GM19463 (cell line): ENCODE measurements at regions not wholly inside any gene's neighbourhood (a gene's known extent, or its start where the extent isn't known, plus 50 kb on each side); places are given as distances from the start of the nearest gene placed in this dataset.
"Not testable (repeated sequence)": the region's sequence is repeated elsewhere in the genome, so short reads cannot be mapped to it uniquely, and the experiment has no call there.

Experiments used
- ATAC-seq: cut with Tn5 transposase; IDR thresholded peaks from one replicate; pipeline ENCODE4 v1.9.1; 2021; ENCODE audit warnings: mild to moderate bottlenecking, moderate library complexity; ENCODE audit not compliant: unreplicated experiment

DNA sequence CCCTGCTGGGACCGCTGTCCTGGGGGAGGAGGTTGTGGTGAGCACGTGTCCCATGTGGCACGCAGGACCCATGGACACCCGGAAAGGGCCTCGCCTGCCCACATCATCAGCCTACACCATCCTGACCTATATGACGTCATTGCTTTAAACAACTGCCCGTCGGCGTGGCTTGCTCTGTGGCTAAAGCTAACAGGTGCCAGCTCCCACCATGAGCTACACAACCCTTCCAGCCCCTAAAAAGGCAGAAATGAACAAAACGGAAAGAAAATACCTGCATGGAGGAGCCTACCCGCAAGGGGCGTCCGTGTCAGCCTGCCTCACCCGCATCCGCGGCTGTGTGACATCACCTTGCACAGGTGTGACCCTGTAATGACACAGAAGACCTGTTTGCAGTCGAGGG, 481.8 kb downstream of the BRD1 start:
- ATAC-seq = no peak

DNA sequence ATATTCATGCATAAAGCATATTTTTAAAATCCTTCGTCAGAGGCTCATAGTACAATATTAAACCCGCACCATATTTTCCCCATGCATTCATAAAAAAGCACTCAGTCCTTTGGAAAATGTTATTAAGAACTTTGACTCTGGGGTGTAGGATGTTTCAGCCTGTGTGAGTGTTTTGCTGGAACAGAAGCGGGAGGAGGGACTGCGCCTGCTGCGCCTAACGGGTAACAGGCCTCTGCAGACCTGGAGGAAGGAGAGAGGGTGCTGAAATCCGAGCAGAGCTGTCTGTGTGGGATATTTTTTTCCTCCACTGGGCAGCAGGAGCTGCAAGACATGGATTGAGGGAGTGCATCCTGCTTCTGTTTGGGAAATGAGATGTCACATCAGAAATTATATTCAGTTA, 483.0 kb downstream of the BRD1 start:
- ATAC-seq = no peak

DNA sequence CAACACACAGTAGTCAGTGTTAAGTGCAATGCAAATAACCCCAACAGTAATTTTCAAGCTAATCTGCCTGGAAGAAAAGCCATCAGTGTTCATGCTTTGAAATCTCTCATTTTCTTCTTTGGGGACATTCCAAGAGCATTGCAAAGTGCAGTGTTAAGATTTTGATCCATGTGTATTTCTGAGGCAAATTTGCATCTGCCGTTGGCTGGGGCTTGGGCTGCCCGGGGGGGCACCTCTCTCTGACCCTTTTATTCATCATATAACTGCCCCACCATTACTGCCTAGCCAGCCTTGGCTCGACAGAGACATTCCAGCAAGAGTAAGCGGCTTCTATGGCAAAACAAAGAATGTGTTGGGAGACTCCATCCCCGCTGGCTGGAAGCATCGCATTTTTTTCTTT, 483.5 kb downstream of the BRD1 start:
- no peak for ATAC-seq

DNA sequence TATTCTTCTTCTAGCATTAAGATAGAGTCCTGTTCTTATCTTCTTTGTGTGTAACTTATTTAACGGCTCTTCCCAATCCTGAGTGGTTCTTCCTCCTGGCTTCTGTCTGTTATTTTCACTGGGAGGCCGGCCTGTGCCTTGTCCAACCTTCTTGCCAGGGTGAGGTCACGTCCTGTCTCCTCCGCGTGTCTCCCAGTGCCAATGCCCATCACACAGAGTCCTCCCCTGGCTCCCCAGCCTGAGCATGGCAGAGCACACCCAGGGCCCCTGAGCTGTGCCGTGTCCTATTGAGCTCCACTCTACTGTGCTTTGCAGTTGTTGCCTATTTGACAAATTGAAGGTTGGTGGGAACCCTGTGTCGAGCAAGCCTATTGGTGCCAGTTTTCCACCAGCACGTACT, 487.3 kb downstream of the BRD1 start:
- ATAC-seq = no peak

DNA sequence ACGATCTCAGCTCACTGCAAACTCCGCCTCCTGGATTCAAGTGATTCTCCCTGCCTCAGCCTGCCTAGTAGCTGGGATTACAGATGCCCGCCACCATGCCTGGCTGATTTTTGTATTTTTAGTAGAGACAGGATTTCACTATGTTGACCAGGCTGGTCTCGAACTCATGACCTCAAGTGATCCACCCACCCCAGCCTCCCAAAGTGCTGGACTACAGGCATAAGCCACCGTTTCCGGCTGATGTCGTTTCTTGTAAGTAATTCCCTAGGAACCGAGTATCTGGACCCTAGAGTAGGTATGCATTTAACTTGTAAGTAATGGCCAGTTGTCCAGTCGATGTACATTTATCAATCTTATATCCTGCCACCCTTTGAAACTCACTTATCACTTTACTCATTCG, 491.2 kb downstream of the BRD1 start:
- ATAC-seq = not testable (repeated sequence)

DNA sequence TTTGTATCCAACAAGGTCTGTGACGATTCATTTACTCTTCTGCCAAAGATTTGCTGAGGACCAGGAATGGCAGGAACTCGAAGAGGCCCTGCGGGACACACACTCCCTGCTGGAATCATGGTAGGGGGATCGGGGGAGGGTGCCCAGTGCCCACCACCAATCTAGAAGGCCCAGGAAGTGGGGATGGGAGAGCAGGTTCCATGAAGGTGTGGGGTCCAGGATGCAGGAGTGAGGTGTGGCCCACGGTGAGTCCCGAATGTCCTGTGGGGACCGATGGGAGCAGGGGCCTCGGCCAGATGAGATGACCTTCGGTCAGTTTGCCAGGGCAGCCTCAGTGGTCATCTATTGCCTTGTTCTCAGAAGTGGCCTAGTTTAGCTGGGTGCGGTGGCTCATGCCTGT, 492.7 kb downstream of the BRD1 start:
- no peak for ATAC-seq

DNA sequence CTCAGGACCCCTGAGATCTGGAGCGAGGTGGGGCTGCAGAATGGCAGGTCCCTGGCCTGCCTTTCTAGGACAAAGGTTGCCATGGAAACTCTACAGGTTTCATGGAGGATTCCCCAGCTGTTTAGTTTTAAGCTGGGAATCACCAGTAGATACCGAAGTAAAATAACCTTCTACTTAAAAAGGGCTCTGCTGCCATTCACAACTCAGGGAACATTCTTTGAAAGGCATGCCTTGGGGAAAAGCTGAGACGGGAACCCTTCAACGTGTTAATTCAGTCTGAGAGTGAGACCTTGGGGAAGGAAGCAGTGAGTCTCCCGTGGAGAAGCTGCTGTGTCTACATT, 493.3 kb downstream of the BRD1 start:
- no peak for ATAC-seq

DNA sequence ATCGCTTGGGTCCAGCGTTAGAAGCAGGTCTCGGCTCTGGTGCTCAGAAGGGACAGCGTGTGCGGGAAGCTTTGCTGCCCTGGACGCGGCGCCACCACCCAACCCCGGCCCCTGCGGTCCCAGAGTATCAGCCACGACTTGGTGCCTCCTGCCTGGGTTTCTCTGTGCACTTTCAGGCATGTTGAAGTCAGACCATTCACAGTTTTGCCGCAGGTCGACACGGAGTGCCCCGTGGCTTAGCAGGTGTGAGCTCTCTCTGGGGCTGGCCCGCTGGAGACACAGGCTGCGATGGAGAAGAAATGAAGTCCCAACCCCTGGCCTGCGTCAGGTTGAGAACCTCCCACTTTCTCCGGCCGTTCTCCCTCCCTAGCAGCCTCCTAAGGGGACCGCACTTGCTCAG, 494.5 kb downstream of the BRD1 start:
- ATAC-seq = no peak

DNA sequence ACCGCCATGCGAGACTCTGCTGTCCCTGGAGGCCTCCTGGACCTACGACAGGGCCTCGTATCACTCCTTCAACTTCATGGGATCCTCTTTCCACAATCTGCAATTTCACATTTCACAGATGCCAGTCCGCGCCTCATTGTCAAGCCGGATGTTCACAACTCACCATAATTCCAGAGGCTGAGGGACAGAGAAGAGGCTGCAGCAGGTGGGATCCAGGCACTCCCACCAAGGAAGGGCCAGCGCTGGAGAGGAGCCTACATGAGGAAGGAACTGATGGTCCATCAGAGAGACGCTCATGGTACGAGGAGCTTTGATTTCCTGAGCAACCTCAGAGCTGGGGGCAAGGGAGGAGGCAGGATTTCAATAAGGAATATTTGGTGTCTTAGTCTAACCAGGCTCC, 495.0 kb downstream of the BRD1 start:
- ATAC-seq = no peak

DNA sequence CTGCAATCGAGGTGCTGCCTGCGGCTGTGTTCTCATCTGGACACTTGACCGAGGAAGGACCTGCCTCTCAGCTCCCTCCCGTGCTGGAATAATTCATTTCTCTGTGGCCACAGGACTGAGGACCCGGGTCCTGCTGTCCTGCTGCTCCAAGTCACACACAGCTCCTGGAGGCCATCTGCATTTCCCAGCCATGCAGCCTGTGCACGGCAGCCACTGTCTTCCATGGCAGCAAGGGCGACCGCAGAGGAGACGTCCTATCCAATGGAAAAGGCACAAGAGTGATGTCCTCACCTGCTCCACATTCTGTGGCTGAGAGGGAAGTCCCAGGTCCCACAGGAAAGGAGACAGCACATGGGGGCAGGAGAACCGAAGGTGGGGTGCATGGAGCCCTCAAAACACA, 495.8 kb downstream of the BRD1 start:
- no peak for ATAC-seq

DNA sequence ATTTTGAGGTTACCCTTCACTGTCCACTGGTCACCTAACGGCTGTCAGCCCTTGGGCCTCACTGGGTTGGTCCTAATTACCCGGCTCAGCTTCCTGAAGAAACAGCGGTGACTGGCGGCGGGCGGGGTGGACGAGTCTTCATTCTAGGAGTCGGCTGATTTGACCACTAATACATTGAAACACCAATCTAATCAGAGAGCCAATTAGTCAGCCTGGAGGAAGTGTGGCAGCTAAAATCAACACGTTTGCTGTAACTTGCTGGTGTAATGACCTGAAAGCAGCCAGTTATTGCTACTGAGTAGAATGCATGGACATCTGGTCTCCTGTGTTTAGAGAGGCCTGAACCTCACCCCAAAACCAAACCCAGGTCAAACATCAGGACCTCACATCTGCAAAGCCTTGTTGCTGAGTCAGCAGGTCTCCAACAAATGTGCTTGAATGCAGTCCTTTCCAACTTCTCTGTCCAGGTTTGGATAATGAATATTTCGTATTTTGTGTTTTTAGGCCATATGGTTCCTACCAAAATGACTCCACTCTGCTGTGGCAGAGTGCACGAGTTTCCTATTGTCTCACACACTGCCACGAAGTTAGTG, 496.4 kb downstream of the BRD1 start:
- no peak for ATAC-seq

DNA sequence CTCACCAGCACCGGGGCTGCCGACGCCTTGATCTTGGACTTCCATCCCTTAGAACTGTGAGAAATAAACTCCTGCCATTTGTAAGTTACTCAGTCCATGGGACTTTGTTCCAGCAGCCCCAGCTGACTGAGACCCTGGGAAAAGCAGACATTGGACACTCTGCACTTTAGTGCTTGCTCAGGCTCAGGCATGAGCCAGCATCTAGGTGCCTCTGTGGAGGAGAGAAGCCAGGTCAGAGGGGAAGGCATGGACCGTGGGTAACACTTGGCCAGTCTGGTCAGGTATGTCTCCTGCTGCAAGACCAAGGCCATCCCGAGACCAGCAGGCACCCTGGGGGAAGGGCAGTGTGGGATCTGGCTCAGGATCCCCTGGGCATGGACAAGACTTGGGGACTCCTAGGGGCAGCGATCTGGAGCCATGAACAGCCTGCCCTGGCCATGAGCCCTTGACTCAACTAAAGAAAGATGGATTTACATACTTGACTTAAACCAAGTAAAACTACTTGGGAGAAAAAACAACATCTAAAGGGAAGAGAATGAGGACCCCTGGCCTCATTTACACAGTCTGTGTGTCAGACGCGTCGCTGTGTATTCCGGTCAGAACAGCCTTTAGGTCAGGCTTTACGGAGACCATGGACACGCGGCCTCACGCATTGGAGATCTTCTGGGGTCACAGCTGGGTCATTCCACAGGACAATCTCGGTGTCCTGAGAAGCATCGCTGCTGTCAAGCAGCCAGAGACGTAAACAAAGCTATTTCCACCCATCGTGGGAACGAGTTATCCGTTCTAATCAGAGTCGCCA, 497.1 kb downstream of the BRD1 start:
- no peak for ATAC-seq

DNA sequence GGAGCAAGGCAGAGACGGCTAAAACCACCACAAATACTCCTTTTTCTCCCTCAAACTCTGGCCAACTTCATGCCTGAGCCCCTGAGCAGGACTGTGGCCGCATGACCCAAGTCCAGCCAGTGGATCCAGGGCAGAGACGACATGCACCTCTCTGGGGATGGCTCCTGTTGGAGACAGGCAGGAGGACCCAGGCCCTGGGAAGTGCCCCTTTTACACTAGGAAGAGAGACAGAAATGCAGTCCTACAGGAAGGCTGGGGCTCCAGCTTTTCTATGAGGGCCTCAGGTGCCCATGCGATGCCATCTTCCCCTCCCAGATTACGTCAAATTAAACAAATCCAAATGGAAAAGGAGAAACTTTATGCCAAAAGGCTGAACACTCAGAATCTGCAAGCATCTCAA, 498.0 kb downstream of the BRD1 start:
- ATAC-seq = no peak

DNA sequence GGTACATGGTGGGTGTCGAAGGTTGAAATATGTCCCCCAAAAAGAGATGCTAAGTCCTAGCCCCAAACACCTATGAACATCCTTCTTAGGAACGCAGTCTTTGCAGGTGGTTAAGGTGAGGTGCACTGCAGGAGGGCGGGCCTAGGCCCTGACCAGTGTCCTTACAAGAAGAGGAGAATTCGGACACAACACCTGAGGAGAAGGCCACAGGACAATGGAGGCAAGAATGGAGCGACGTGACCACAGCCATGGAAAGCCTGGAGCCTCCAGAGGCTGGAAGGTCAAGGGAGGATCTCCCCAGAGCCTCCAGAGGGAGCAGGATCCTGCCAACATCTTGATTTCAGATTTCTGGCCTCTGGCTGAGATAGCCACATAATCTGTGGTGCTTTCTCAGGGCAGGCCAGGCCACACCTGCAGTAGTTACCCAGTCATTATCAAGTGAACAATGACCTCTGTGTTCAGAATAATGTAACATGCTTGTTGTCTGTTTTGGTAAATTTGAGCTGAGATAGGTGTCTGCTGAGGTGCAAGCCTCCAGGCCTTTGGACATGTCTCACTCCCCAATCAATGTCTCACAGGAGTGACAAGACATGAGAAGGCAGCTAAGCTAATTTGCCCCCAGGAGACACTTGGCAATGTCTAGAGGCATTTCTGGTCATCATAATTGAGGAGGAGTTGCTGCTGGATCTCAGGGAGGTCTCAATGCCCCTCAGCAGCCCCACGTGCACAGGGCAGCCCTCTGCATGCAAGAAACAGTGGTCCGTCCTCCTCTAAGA, 498.9 kb downstream of the BRD1 start:
- no peak for ATAC-seq

DNA sequence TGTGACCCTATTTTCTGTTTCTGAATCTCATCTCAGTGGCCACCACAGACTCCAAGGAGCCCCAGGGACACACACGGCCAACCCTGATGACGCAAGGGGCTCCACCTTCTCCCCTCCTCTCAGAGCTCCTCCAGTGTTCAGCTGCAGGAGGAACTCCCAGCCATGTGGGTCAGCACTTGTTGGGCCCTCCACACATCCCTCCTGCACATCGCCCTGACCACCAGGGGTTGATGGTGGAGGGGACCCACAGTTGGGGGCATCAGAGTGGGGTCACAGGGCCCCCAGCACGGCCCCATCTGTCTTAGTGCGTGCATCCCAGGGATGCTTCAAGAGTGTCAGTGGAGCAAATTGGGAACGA, 499.6 kb downstream of the BRD1 start:
- ATAC-seq = no peak

DNA sequence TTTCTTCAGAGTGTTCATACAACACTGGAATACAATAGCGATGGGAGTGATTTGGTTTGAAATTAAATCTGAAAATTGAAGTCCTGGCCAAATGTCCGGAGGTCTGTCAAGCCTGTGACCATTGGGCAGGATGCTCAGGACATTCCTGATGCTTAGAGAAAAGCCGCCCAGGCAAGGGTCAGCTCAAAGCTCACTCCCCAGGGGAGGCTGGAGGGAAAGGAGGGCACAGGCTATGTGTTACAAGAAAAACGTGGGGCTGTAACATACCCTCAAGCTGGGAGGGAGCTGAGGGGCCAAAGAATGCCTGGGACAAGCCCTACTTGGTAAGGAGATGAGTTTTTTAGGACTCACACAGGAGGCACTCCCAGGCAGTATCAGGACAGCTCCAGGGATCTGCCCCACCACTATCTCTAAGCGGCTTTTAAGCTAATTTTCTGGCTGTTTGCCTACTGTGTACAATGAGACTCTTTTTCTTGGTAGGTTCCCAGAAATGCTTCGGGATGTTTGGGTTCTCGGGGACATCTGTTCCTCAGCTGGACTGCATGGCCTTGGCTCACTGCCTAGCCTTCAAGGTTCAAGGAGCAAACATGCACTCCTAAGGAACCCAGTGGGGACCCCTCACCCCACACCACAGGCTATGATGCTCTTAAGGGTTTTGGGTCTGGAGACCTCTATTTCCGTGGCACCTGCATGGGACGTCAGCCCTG, 500.1 kb downstream of the BRD1 start:
- no peak for ATAC-seq

DNA sequence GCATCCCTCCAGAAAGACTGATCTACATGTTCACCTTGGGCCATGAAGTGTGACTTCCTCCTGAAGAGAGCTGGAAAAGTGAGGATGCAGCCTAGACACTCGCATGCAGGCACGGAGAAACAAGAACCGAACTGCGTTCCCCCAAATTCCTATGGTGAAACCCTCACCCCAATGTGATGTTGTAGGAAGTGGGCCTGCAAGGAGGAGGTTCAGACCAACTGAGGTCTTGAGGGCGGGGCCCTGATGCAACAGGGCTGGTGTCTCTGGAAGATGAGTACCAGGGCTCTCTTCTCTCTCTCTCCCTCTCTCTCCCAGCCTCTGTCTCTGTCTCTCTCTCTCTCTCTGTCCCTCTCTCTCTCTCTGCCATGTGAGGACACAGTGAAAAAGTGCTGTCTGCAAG, 501.1 kb downstream of the BRD1 start:
- ATAC-seq = no peak

DNA sequence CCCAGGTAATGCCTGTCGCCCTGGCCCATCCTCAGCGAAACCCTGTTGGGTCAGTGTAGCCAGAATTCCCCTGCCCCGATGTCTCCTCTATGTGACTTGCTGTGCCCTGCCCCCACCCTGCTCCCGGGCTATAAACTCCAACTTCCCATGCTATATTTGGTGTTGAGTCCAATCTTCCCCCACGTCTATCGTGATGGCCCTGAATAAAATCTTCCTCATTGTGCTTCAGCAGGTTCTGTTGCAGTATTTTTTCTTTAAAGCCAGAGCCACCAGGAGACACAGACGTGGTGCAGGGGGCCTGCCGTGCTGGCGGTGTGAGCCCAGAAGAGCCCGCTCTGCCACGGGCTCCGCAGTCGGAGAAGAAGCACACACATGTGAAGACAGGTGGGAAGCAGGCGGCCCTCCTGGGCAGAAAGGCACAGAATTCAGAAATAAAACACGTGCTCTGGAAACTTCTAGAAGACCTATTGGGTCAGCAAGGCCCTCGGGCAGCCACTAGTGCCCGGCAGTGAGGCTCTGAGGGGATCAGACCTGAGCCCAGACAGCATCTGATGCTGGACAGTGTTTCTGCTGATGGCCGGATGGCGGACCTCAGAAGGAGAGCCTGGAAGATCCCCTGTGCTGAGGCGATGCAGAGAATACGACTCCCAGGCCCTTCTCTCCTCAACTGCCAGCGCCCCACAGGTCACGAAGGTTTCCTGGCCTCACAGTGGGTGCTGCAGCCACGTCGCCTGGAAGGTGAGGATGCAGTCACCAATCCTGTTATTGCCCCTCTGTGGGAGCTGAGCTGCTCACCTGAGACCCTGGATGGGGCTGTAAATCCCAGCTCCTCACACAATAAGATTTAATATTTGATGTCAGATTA, 501.9 kb downstream of the BRD1 start:
- ATAC-seq = no peak

DNA sequence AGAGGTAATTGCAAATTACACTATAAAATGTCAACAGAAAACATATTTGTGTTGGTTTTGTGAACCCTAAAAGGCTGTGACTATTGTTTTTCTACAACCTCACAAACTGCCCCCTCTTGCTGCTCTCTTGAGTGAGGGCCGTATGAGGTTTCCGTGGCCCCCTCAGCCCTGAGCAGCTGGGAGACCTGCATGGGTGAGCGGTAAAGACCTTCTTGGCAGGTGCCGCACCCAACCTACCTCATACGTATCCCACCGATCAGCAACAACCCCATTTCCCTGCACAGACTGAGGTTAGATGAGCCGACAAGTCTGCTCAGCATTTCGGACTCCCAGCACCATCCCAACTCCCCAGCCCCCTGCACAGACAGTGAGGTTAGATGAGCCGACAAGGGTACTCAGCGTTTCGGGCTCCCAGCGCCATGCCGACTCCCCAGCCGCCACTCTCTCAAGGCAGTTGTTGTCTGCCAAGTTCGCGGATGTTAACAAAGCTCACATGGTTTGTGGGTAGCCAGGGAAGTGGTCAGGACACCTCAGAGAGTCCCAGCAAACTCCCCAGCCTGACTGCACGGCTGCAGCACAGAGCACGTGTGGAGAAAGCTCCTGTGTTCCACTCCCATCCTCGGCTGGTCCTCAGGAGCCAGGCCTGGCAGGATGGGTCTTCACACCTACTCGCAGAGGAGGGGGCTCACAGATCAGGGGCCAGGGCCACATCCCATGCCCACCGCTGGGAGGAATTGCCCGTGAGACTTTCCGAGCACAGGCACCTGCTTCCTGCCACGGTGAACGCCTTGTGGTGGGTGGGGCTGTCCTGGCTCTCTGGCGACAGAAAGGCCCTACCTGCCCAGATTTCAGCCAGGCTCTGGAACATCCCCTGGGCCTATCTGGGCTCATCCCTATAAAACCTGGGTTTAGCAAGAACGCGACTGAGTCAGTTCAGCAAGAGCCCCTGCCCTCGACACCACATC, 502.9 kb downstream of the BRD1 start:
- ATAC-seq = no peak
